CD14-positive monocyte (primary cell): ENCODE measurements at regions not wholly inside any gene's neighbourhood (a gene's known extent, or its start where the extent isn't known, plus 50 kb on each side); places are given as distances from the start of the nearest gene placed in this dataset.

ENCODE experiments used
- DNase-seq, 3 donors: peaks; one replicate each; pipeline ENCODE4 v3.0.0-alpha.2; 2011 to 2022
- H2AFZ ChIP-seq: 2 replicates; pipeline ENCODE4 v1.6.0; 2012; ENCODE audit warnings: mild to moderate bottlenecking, low read depth, low read length, inconsistent platforms; ENCODE audit not compliant: insufficient read depth, poor library complexity, severe bottlenecking
- H3K27ac ChIP-seq, 2 donors: 1 replicate in 1 of 2; 2 replicates in 1 of 2; pipeline ENCODE4 v1.5.1; 2012 to 2013; ENCODE audit warnings: low read length in 2 of 2, control low read depth in 1 of 2, inconsistent platforms in 1 of 2, low read depth in 1 of 2, mild to moderate bottlenecking in 1 of 2
- H3K27me3 ChIP-seq, 2 donors: one replicate each; pipeline versions ENCODE4 v1.6.0 to v1.6.1; 2011 to 2013; ENCODE audit warnings: low read length in 2 of 2; ENCODE audit not compliant: control insufficient read depth in 2 of 2, insufficient read depth in 2 of 2
- H3K36me3 ChIP-seq, 2 donors: replicated peaks in 1 of 2; 1 replicate in 1 of 2; 2 replicates in 1 of 2; pipeline versions ENCODE4 v1.5.1 to v1.6.1; 2012 to 2013; ENCODE audit warnings: low read length in 2 of 2, control low read depth in 1 of 2, inconsistent platforms in 1 of 2, mild to moderate bottlenecking in 1 of 2; ENCODE audit not compliant: insufficient read depth in 2 of 2, control insufficient read depth in 1 of 2
- H3K4me1 ChIP-seq, 2 donors: 1 replicate in 1 of 2; 2 replicates in 1 of 2; pipeline versions ENCODE4 v1.5.1 to v1.6.1; 2012 to 2013; ENCODE audit warnings: low read length in 2 of 2, control low read depth in 1 of 2, inconsistent platforms in 1 of 2, mild to moderate bottlenecking in 1 of 2, moderate library complexity in 1 of 2; ENCODE audit not compliant: insufficient read depth in 2 of 2, control insufficient read depth in 1 of 2
- H3K4me2 ChIP-seq: replicated peaks from 2 replicates; pipeline ENCODE3; 2012; ENCODE audit warnings: low read length, moderate library complexity, mild to moderate bottlenecking; ENCODE audit not compliant: poor library complexity, severe bottlenecking; ENCODE audit errors: extremely low read depth
- H3K4me3 ChIP-seq, 3 experiments: fragments of 200-600 bp in 1 of 3; sonication (generic) in 1 of 3; replicated peaks in 1 of 3; 1 replicate in 2 of 3; 2 replicates in 1 of 3; pipeline ENCODE4 v1.5.1; 2011 to 2013; ENCODE audit warnings: low read length in 3 of 3, mild to moderate bottlenecking in 3 of 3, control low read depth in 2 of 3, low read depth in 2 of 3, inconsistent platforms in 1 of 3, moderate library complexity in 1 of 3
- H3K79me2 ChIP-seq: 2 replicates; pipeline ENCODE4 v1.6.0; 2012; ENCODE audit warnings: mild to moderate bottlenecking, control low read depth, inconsistent platforms, low read length, moderate library complexity; ENCODE audit not compliant: insufficient read depth
- H3K9ac ChIP-seq: 2 replicates; pipeline ENCODE4 v1.6.0; 2017; ENCODE audit warnings: low read length, mild to moderate bottlenecking; ENCODE audit not compliant: insufficient read depth, poor library complexity, severe bottlenecking
- H3K9me3 ChIP-seq, 2 donors: replicated peaks in 1 of 2; 1 replicate in 1 of 2; 2 replicates in 1 of 2; pipeline versions ENCODE4 v1.5.1 to v1.6.1; 2012 to 2013; ENCODE audit warnings: low read length in 2 of 2, control low read depth in 1 of 2; ENCODE audit not compliant: control insufficient read depth in 1 of 2, insufficient read depth in 1 of 2
- H4K20me1 ChIP-seq: 2 replicates; pipeline ENCODE4 v1.6.0; 2012; ENCODE audit warnings: mild to moderate bottlenecking, low read length, control low read depth, moderate library complexity; ENCODE audit not compliant: insufficient read depth
- H3K27ac Mint-ChIP-seq, 7 donors: one replicate each; pipeline ENCODE4 v1.8.0; 2020; ENCODE audit warnings: mild to moderate bottlenecking in 7 of 7, mixed read lengths in 7 of 7, moderate library complexity in 6 of 7, inconsistent platforms in 2 of 7
- H3K27me3 Mint-ChIP-seq, 3 donors: one replicate each; pipeline ENCODE4 v1.8.0; 2021 to 2022; ENCODE audit warnings: low read depth in 3 of 3, mild to moderate bottlenecking in 3 of 3, mixed read lengths in 3 of 3, moderate library complexity in 3 of 3, inconsistent platforms in 1 of 3
- H3K36me3 Mint-ChIP-seq, 2 donors: one replicate each; pipeline ENCODE4 v1.8.0; 2020; ENCODE audit warnings: mixed read lengths in 2 of 2, inconsistent platforms in 1 of 2, mild to moderate bottlenecking in 1 of 2
- H3K4me1 Mint-ChIP-seq: one replicate; pipeline ENCODE4 v1.8.0; 2020; ENCODE audit warnings: mild to moderate bottlenecking, mixed read lengths
- H3K4me3 Mint-ChIP-seq, 2 donors: one replicate each; pipeline ENCODE4 v1.8.0; 2020; ENCODE audit warnings: mild to moderate bottlenecking in 2 of 2, mixed read lengths in 2 of 2, moderate library complexity in 1 of 2
- H3K9me3 Mint-ChIP-seq, 7 donors: one replicate each; pipeline ENCODE4 v1.8.0; 2020 to 2022; ENCODE audit warnings: mixed read lengths in 7 of 7, mild to moderate bottlenecking in 6 of 7, moderate library complexity in 6 of 7, inconsistent platforms in 2 of 7
- WGBS: methylation state at CpG from one replicate; pipeline ENCODE4 v1.1.5; 2013; ENCODE audit warnings: missing lambda C conversion rate; ENCODE audit not compliant: insufficient coverage; 5-methylcytosine and 5-hydroxymethylcytosine counted together
- intact Hi-C, 2 donors: fragments of 100-400 bp; cut with micrococcal nuclease; formaldehyde crosslinking; loops; one replicate each; pipeline versions ENCODE4 v1.15.0 to v1.15.1; 2023
- TF ChIP-seq, protein P1 (sequence below): fragments of 200-600 bp; IDR thresholded peaks from one replicate; pipeline ENCODE4 v1.8.0; 2022; ENCODE audit warnings: antibody characterized with exemption, mild to moderate bottlenecking

DNA sequence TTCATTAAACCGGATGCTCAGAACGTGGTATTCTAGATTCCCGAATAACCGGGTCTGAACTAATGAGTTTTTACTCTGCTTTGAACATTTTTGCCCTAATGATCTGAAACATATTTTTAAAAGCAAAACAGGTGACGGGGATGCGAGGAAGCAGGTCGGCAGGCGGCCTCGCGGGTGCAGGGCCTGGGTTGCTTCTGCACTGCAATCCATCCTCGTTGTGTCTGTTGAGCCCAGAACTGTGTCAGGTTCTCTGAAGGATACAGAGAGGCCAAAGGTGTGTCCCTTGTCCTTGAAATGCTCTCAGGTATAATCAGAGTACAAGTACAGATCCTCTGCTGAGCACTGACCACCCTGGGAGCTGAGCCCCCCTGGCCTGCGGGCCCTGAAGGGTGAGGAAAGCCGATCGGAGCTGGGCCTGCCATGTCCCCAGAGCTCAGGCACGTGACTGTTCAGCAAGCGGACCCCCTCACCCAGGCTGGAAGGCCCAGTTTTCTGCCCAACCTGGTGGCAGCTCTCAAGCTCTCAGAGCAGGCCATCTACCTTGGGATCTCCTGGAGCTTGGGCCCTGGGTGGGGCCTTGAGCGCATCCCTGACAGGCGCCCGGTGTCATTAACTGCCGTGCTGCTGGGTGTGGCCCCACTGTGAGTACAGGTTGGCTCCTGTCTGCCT, 151.8 kb downstream of the OLFM1 start:
- Histone ChIP-seq H3K27ac (no peak overlapping the region), H3K4me1 (no peaks in the 10 kb centered on the region), H3K27me3 (peaks cover 0 to 2% of the 10 kb centered on the region in 2 donors), H3K79me2 (no peaks in the 10 kb centered on the region), H3K4me3 (no peak overlapping the region), H4K20me1 (no peaks in the 10 kb centered on the region), H3K9ac (no peak overlapping the region), H3K9me3 (no peaks in the 10 kb centered on the region), H2AFZ (no peak overlapping the region), H3K36me3 (no peaks in the 10 kb centered on the region), H3K4me2 (no peak overlapping the region)
- intact Hi-C loops: no loop called here
- 96% methylated on average over 20 of the region's 20 CpGs for WGBS
- no peak overlapping the region for H3K4me3 Mint-ChIP-seq
- H3K36me3 Mint-ChIP-seq: no peaks in the 10 kb centered on the region
- DNase-seq: no peak
- no peaks in the 10 kb centered on the region for H3K4me1 Mint-ChIP-seq
- TF ChIP-seq, protein P1, sequence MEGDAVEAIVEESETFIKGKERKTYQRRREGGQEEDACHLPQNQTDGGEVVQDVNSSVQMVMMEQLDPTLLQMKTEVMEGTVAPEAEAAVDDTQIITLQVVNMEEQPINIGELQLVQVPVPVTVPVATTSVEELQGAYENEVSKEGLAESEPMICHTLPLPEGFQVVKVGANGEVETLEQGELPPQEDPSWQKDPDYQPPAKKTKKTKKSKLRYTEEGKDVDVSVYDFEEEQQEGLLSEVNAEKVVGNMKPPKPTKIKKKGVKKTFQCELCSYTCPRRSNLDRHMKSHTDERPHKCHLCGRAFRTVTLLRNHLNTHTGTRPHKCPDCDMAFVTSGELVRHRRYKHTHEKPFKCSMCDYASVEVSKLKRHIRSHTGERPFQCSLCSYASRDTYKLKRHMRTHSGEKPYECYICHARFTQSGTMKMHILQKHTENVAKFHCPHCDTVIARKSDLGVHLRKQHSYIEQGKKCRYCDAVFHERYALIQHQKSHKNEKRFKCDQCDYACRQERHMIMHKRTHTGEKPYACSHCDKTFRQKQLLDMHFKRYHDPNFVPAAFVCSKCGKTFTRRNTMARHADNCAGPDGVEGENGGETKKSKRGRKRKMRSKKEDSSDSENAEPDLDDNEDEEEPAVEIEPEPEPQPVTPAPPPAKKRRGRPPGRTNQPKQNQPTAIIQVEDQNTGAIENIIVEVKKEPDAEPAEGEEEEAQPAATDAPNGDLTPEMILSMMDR: no peak
- no peak overlapping the region for H3K27ac Mint-ChIP-seq
- peaks cover 0 to 2% (median 0%) of the 10 kb centered on the region in 7 donors for H3K9me3 Mint-ChIP-seq
- peaks cover 7 to 17% (median 9%) of the 10 kb centered on the region in 3 donors for H3K27me3 Mint-ChIP-seq

DNA sequence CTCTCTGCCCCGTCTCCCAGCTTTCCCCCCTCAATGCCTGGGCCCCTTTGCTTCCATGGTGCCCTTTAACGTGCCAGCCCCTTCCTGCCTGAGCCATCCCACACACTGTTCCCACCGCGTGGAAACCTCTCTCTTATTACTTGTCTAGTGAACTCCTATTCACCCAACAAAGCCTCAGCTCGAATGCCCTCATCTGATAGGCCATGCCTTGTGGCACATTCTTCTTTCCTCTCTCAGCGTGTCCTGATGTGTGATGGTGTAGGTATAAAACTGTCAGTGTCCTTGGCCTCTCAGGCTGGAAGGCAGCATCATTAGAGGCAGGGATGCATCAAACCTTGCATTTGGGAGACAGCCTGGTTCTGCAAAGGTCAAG, 152.3 kb downstream of the OLFM1 start:
- Histone ChIP-seq H3K4me2 (no peak overlapping the region), H3K9ac (no peak overlapping the region), H3K4me1 (no peaks in the 10 kb centered on the region), H2AFZ (no peak overlapping the region), H3K27ac (no peak overlapping the region), H3K79me2 (no peaks in the 10 kb centered on the region), H3K4me3 (no peak overlapping the region), H3K36me3 (no peaks in the 10 kb centered on the region), H3K27me3 (no peaks in the 10 kb centered on the region), H4K20me1 (no peaks in the 10 kb centered on the region), H3K9me3 (no peaks in the 10 kb centered on the region)
- 93% methylated on average over 4 of the region's 6 CpGs for WGBS
- Mint-ChIP-seq H3K9me3 (peaks cover 0 to 2% (median 0%) of the 10 kb centered on the region in 7 donors), H3K4me3 (no peak overlapping the region), H3K27me3 (peaks cover 7 to 18% (median 9%) of the 10 kb centered on the region in 3 donors), H3K27ac (no peak overlapping the region), H3K36me3 (no peaks in the 10 kb centered on the region), H3K4me1 (no peaks in the 10 kb centered on the region)
- intact Hi-C loops: no loop called here
- no peak for DNase-seq
- TF ChIP-seq, protein P1: no peak
